ENCODE measurements at regions not wholly inside any gene's neighbourhood (a gene's known extent, or its start where the extent isn't known, plus 50 kb on each side); places are given as distances from the start of the nearest gene placed in this dataset.

DNA sequence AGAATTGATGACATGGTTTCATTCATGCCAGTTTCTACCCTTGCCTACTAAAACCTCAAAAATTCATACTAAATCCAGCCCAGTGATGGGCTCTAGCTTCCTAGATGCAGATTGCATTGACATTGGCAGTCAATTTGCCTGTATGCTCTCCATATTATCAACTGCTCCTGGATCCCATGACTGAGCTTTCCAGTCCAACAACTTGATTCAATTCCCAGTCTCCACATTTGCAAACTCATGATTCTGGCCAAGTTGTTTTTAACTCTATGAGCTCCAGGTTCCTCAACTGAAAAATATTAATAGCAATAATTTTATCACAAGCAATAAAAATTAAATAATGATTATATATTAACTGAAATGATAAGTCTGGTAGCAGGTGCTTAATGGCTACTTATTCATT, 51.0 kb upstream of the DSC1 start (continued):
- TF ChIP-seq TEAD4 (IDR thresholded peaks at IDR 0.05; ENCODE audit: low read depth, low read length): no peak
- no peak for TF ChIP-seq CEBPB (IDR thresholded peaks at IDR 0.05; ENCODE audit: low read depth, low read length)
- no peak for TF ChIP-seq ZNF274 (IDR thresholded peaks at IDR 0.05; ENCODE audit: borderline replicate concordance, extremely low read depth, low read length)
- TF ChIP-seq, protein P1, sequence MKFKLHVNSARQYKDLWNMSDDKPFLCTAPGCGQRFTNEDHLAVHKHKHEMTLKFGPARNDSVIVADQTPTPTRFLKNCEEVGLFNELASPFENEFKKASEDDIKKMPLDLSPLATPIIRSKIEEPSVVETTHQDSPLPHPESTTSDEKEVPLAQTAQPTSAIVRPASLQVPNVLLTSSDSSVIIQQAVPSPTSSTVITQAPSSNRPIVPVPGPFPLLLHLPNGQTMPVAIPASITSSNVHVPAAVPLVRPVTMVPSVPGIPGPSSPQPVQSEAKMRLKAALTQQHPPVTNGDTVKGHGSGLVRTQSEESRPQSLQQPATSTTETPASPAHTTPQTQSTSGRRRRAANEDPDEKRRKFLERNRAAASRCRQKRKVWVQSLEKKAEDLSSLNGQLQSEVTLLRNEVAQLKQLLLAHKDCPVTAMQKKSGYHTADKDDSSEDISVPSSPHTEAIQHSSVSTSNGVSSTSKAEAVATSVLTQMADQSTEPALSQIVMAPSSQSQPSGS (IDR thresholded peaks at IDR 0.05; ENCODE audit: low read length): no peak
- TF ChIP-seq, protein P2, sequence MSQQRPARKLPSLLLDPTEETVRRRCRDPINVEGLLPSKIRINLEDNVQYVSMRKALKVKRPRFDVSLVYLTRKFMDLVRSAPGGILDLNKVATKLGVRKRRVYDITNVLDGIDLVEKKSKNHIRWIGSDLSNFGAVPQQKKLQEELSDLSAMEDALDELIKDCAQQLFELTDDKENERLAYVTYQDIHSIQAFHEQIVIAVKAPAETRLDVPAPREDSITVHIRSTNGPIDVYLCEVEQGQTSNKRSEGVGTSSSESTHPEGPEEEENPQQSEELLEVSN (IDR thresholded peaks at IDR 0.05): no peak

All from H1 (cell line).